Choroid plexus epithelial cell (primary cell): ENCODE measurements at regions not wholly inside any gene's neighbourhood (a gene's known extent, or its start where the extent isn't known, plus 50 kb on each side); places are given as distances from the start of the nearest gene placed in this dataset.

Experiments
- DNase-seq: peaks from one replicate; pipeline ENCODE4 v3.0.0-alpha.2; 2010; ENCODE audit warnings: low read depth
- H3K4me3 ChIP-seq: 2 replicates; pipeline ENCODE4 v1.5.1; 2011; ENCODE audit warnings: low read depth, mild to moderate bottlenecking, control low read depth, low read length, moderate library complexity
- CTCF ChIP-seq: conservative IDR thresholded peaks from 2 replicates; pipeline ENCODE4 v1.5.1; 2011; ENCODE audit warnings: low read depth, mild to moderate bottlenecking, control low read depth, inconsistent platforms, low read length, moderate library complexity

GRCh38 chr11:45082744-45083543, 63.5 kb upstream of the PRDM11 start:
- DNase-seq = no peak
- no peak overlapping the region for H3K4me3 ChIP-seq
- TF ChIP-seq CTCF = no peak

- DNase-seq = no peak
- TF ChIP-seq CTCF = peak; percentile 67
- no peak overlapping the region for H3K4me3 ChIP-seq
Observed at GRCh38 chr11:45083544-45084087, 62.8 kb upstream of the PRDM11 start.

DNA sequence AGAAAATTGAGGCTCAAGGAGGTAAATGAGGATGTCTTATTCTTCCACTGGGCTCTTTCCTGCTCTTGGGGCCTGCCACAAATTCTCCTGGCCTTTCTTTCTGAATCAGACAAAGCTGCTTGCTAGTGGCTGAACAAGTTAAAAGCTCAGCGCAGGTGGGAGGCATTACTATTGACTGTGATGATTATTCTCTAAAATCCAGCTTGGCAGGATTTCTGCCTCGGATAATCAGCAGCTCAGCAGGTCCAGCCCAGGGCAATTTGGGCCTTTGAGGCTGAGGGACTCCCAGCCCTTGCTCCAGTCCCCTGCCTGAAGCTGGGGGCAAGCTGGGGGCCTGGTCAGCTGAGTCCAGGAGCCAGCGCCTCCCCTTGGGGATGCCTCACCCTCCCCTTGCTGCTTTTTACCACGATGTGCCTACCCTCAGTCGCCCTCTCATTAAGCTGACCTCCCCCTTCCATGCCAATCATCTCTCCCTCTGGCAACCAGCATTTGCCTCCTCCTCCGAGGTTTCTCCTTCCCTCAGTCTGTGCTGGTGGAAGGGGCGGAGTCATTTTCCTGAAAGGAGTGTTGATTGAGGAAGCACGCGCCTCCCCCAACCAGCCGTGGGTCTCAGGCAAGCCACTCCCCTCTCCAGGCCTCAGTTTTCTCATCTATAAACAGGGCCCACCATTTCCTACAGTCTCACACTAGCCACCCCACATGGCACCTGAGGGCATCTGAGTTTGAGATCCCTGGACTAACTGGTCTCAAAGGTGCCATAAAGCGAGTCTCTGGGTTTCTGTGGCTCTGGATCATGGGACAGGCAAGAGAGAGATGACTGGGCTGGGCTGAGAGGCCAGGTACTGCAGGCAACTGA, 60.6 kb upstream of the PRDM11 start:
- DNase-seq = no peak
- no peak for TF ChIP-seq CTCF
- no peak overlapping the region for H3K4me3 ChIP-seq

GRCh38 chr11:45086526-45086925, 59.9 kb upstream of the PRDM11 start:
- no peak overlapping the region for H3K4me3 ChIP-seq
- DNase-seq = no peak
- no peak for TF ChIP-seq CTCF

GRCh38 chr11:45087086-45087899, 59.1 kb upstream of the PRDM11 start:
- H3K4me3 ChIP-seq = no peak overlapping the region
- TF ChIP-seq CTCF = no peak
- no peak for DNase-seq

DNA sequence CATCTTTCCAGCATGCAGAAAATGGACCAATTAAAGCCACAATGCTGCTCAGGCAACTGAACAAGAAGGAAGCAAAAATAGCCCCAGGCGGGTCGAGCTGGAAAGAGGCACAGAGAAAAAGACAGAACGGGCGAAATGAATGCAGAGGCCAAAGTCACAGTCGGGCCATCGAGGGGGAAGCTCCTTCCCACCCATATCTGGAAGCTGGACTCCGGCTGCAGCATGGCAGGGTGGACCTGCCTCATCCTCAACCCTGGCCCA, 58.6 kb upstream of the PRDM11 start:
- no peak overlapping the region for H3K4me3 ChIP-seq

More for the DNA sequence above, 58.6 kb upstream of the PRDM11 start:
- DNase-seq = no peak
- TF ChIP-seq CTCF = no peak
